Adrenal gland (tissue), 9 donors: ENCODE measurements at regions not wholly inside any gene's neighbourhood (a gene's known extent, or its start where the extent isn't known, plus 50 kb on each side); places are given as distances from the start of the nearest gene placed in this dataset.

ENCODE experiments used
- DNase-seq, 7 donors: peaks; one replicate each; pipeline ENCODE4 v3.0.0-alpha.2; 2019 to 2020
- H3K27ac ChIP-seq, 5 donors: fragments of 200-600 bp; sonication (generic) in 4 of 5; 1 replicate in 3 of 5; 2 replicates in 2 of 5; pipeline versions ENCODE4 v1.5.1 to v1.8.0; 2016 to 2020; ENCODE audit warnings: mild to moderate bottlenecking in 1 of 5
- H3K27me3 ChIP-seq: fragments of 200-600 bp; 2 replicates; pipeline ENCODE4 v1.8.0; 2021
- H3K36me3 ChIP-seq, 2 donors: fragments of 200-600 bp; replicated peaks in 1 of 2; 1 replicate in 1 of 2; 2 replicates in 1 of 2; pipeline versions ENCODE4 v1.5.1 to v1.8.0; 2018 to 2022
- H3K4me1 ChIP-seq, 2 donors: fragments of 200-600 bp; replicated peaks in 1 of 2; 1 replicate in 1 of 2; 2 replicates in 1 of 2; pipeline versions ENCODE4 v1.5.1 to v1.8.0; 2018 to 2021
- H3K4me3 ChIP-seq, 4 donors: fragments of 200-600 bp; sonication (generic) in 3 of 4; one replicate each; pipeline ENCODE4 v1.5.1; 2016 to 2018
- H3K9me3 ChIP-seq, 3 donors: fragments of 200-600 bp; sonication (generic) in 1 of 3; replicated peaks in 1 of 3; 1 replicate in 2 of 3; 2 replicates in 1 of 3; pipeline versions ENCODE4 v1.5.1 to v1.8.0; 2016 to 2021
- POLR2A ChIP-seq, 2 donors: fragments of 450-650 bp; IDR thresholded peaks; one replicate each; pipeline ENCODE4 v1.6.1; 2017; ENCODE audit warnings: antibody characterized with exemption in 2 of 2, mild to moderate bottlenecking in 2 of 2, moderate library complexity in 1 of 2
- WGBS, 4 donors: extraction: QIAGEN DNeasy Blood & Tissue Kit in 2 of 4; methylation state at CpG; one replicate each; pipeline versions ENCODE4 v1.1.5 to v1.1.7; 2013 to 2017; 5-methylcytosine and 5-hydroxymethylcytosine counted together
- intact Hi-C, 2 donors: fragments of 100-400 bp; cut with DNase I; formaldehyde crosslinking; loops; one replicate each; pipeline versions ENCODE4 v1.14.1 to v1.15.0; 2022 to 2023
- TF ChIP-seq, protein P1 (sequence below), 6 experiments: fragments of 450-650 bp in 4 of 6; fragments of 200-600 bp in 2 of 6; sonication (generic) in 1 of 6; IDR thresholded peaks; 1 replicate in 5 of 6; 2 replicates in 1 of 6; pipeline versions ENCODE4 v1.5.1 to v1.8.0; 2016 to 2021; ENCODE audit warnings: antibody characterized with exemption in 6 of 6, mild to moderate bottlenecking in 2 of 6, moderate library complexity in 1 of 6
- donor health status: healthy with polysubstance abuse.
- donor health status: Bipolar disorder and iron deficiency.
- donor health status: DM: yes; HTN: yes; CAD: no.
- donor health status: DM: no; HTN: no; CAD: no.
- donor health status: DM: no; HTN: no; CAD: no.

DNA sequence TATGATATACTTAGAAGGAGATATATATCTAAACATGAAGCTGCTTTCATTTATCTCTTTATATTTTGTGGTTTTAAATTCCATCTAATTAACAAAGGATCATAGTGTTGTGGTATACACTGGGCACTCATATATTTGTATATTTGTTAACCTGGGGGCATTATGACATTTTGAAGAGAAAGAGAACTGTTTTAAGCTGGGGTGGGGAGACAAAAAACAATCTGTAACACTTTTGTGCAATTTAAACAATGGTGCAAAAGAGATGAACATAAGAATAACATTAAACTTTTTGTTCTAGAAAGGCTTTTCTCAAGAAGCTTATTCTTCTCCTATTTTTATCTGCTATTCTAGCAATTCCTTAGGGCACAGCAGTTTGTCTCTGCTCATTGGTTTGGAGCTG lies 842.0 kb upstream of the CDH2 start:
- no peaks in the 10 kb centered on the region for H3K9me3 ChIP-seq
- H3K4me1 ChIP-seq, result no peaks in the 10 kb centered on the region
- DNase-seq, result no peak
- H3K4me3 ChIP-seq, result no peak overlapping the region
- H3K36me3 ChIP-seq, result no peaks in the 10 kb centered on the region
- no peaks in the 10 kb centered on the region for H3K27me3 ChIP-seq
- no peak overlapping the region for H3K27ac ChIP-seq
- TF ChIP-seq, protein P1, sequence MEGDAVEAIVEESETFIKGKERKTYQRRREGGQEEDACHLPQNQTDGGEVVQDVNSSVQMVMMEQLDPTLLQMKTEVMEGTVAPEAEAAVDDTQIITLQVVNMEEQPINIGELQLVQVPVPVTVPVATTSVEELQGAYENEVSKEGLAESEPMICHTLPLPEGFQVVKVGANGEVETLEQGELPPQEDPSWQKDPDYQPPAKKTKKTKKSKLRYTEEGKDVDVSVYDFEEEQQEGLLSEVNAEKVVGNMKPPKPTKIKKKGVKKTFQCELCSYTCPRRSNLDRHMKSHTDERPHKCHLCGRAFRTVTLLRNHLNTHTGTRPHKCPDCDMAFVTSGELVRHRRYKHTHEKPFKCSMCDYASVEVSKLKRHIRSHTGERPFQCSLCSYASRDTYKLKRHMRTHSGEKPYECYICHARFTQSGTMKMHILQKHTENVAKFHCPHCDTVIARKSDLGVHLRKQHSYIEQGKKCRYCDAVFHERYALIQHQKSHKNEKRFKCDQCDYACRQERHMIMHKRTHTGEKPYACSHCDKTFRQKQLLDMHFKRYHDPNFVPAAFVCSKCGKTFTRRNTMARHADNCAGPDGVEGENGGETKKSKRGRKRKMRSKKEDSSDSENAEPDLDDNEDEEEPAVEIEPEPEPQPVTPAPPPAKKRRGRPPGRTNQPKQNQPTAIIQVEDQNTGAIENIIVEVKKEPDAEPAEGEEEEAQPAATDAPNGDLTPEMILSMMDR (IDR thresholded peaks at IDR 0.05), result no peak
- no peak for TF ChIP-seq POLR2A (IDR thresholded peaks at IDR 0.05)
- intact Hi-C loops, result no loop called here

DNA sequence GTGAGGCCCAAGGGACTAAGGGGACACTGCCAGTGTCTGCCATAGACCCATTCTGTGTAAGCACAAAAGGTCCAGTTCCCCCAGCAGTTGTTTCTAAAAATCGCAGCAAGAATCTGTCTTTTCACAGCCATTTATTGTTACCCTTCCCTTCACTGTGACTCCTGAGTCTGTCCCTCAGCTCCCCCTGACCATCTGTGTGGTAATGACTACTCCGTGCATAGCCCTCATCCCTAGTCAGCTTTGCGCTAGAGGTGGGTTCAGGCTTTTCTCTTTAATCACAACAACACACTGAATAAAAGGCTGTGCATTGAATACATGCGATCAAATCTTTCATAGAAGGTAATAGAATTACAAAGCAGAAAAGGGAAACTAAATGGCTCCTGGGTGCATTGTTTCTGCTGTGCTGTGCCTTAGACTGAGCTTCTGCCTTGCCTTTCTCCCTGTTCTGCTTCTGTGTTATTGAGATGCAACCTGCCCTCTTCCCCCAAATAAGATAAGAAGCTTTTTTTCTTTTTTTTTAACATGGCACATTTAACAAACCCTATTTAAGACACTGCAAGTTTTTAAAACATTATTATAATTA lies 836.0 kb upstream of the CDH2 start:
- no peak for TF ChIP-seq POLR2A (IDR thresholded peaks at IDR 0.05)
- TF ChIP-seq, protein P1 (IDR thresholded peaks at IDR 0.05), result no peak
- H3K27ac ChIP-seq, result no peak overlapping the region
- intact Hi-C loops, result no loop called here
- no peak for DNase-seq
- H3K36me3 ChIP-seq, result no peaks in the 10 kb centered on the region
- no peak overlapping the region for H3K4me3 ChIP-seq
- no peaks in the 10 kb centered on the region for H3K27me3 ChIP-seq
- H3K4me1 ChIP-seq, result no peaks in the 10 kb centered on the region
- 78 to 88% (median 84%) methylated on average over 4 of the region's 4 CpGs for WGBS, 4 donors
- H3K9me3 ChIP-seq, result no peaks in the 10 kb centered on the region

DNA sequence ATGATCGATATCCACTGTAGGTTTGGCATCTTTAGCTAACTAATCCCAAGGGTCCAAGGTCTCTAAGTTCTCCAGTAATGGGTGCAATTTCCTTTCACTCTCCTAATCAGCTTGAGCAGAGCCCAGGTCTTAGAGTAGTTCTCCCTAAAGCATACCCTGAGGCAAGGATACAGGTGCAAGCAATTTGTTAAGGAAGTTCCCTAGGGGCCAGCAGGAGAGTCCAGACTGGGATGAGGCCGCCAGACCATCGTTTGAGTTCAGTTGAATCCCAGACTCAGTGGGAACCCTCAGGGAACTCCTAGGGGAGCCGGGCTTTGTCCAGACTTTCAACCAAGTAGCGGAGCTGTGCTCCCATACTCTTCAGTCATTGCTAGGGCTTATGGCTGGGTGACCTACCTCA lies 835.4 kb upstream of the CDH2 start:
- no peaks in the 10 kb centered on the region for H3K9me3 ChIP-seq
- no peaks in the 10 kb centered on the region for H3K27me3 ChIP-seq
- 65 to 83% (median 76%) methylated on average over 4 to 5 of the region's 5 CpGs for WGBS, 4 donors
- H3K27ac ChIP-seq, result no peak overlapping the region
- TF ChIP-seq, protein P1 (IDR thresholded peaks at IDR 0.05), result no peak
- TF ChIP-seq POLR2A (IDR thresholded peaks at IDR 0.05), result no peak
- DNase-seq, result no peak
- H3K4me3 ChIP-seq, result no peak overlapping the region
- H3K4me1 ChIP-seq, result no peaks in the 10 kb centered on the region
- no peaks in the 10 kb centered on the region for H3K36me3 ChIP-seq
- intact Hi-C loops, result no loop called here

DNA sequence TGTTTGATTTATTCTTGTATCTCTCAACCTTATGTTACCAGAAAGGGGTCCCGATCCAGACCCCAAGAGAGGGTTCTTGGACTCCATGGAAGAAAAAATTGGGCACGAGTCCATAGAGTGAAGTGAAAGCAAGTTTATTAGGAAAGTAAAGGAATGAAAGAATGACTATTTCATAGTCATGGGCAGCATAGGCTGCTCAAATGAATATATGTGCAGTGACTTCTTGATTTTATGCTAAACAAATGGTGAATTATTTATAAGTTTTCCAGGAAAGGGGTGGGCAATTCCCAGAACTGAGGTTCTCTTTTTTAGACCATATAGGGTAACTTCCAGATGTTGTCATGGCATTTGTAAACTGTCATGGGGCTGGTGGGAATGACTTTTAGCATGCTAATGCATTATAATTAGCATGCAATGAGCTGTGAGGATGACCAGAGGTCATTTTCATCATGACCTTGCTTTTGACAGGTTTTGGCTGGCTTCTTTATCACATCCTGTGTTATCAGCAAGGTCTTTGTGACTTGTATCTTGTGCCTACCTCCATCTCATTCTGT lies 832.4 kb upstream of the CDH2 start:
- no peaks in the 10 kb centered on the region for H3K4me1 ChIP-seq
- no peak overlapping the region for H3K4me3 ChIP-seq
- 78 to 87% (median 81%) methylated on average over 2 of the region's 2 CpGs for WGBS, 4 donors
- DNase-seq, result no peak
- intact Hi-C loops, result no loop called here
- no peak for TF ChIP-seq POLR2A (IDR thresholded peaks at IDR 0.05)
- TF ChIP-seq, protein P1 (IDR thresholded peaks at IDR 0.05), result no peak
- no peaks in the 10 kb centered on the region for H3K9me3 ChIP-seq
- no peaks in the 10 kb centered on the region for H3K36me3 ChIP-seq
- H3K27ac ChIP-seq, result no peak overlapping the region
- H3K27me3 ChIP-seq, result no peaks in the 10 kb centered on the region
